ENCODE measurements at regions not wholly inside any gene's neighbourhood (a gene's known extent, or its start where the extent isn't known, plus 50 kb on each side); places are given as distances from the start of the nearest gene placed in this dataset.

DNA sequence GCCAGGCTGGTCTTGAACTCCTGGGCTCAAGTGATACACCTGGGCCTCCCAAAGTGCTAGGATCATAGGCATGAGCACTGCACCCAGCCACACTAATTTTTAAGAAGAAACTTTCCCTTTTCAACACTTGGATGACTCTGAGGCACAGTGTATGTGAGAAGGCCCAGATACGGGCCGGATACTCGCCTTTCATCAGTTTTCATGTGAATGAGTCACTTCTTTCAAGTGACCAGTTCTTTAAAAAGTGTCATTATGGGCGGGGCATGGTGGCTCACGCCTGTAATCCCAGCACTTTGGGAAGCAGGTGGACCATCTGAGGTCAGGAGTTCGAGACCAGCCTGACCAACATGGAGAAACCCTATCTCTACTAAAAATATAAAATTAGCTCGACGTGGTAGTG, 120.8 kb downstream of the CTTN start:
- TF ChIP-seq, protein P1, sequence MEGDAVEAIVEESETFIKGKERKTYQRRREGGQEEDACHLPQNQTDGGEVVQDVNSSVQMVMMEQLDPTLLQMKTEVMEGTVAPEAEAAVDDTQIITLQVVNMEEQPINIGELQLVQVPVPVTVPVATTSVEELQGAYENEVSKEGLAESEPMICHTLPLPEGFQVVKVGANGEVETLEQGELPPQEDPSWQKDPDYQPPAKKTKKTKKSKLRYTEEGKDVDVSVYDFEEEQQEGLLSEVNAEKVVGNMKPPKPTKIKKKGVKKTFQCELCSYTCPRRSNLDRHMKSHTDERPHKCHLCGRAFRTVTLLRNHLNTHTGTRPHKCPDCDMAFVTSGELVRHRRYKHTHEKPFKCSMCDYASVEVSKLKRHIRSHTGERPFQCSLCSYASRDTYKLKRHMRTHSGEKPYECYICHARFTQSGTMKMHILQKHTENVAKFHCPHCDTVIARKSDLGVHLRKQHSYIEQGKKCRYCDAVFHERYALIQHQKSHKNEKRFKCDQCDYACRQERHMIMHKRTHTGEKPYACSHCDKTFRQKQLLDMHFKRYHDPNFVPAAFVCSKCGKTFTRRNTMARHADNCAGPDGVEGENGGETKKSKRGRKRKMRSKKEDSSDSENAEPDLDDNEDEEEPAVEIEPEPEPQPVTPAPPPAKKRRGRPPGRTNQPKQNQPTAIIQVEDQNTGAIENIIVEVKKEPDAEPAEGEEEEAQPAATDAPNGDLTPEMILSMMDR (IDR thresholded peaks at IDR 0.05): no peak
- no peak for TF ChIP-seq POLR2A (IDR thresholded peaks at IDR 0.05)

Measured in thyroid gland (tissue), 4 donors.